Omental fat pad (tissue), 3 donors: ENCODE measurements at regions not wholly inside any gene's neighbourhood (a gene's known extent, or its start where the extent isn't known, plus 50 kb on each side); places are given as distances from the start of the nearest gene placed in this dataset.

Source experiments
- ATAC-seq: fragments of 150-250 bp; one replicate; pipeline ENCODE4 v1.9.1; 2016; ENCODE audit warnings: mild to moderate bottlenecking, moderate library complexity; ENCODE audit not compliant: low FRiP score
- DNase-seq: peaks from one replicate; pipeline ENCODE4 v3.0.0-alpha.2; 2019; ENCODE audit warnings: low spot score
- CTCF ChIP-seq, 3 donors: fragments of 450-650 bp; IDR thresholded peaks; one replicate each; pipeline ENCODE4 v1.5.1; 2016 to 2017; ENCODE audit warnings: antibody characterized with exemption in 3 of 3, mild to moderate bottlenecking in 3 of 3, moderate library complexity in 2 of 3

- no peak for ATAC-seq
- no peak for TF ChIP-seq CTCF (IDR thresholded peaks at IDR 0.05)
Measured at GRCh38 chr3:25962255-25962654, 172.4 kb downstream of the OXSM start.

GRCh38 chr3:25964141-25964540 is 174.3 kb downstream of the OXSM start:
- ATAC-seq (no peak), DNase-seq (no peak)
- TF ChIP-seq CTCF (IDR thresholded peaks at IDR 0.05): no peak

More at GRCh38 chr3:25962255-25962654, 172.4 kb downstream of the OXSM start:
- no peak for DNase-seq

- ATAC-seq (no peak), DNase-seq (no peak)
- TF ChIP-seq CTCF (IDR thresholded peaks at IDR 0.05): no peak
Measured at GRCh38 chr3:25967385-25967784, 177.5 kb downstream of the OXSM start.

GRCh38 chr3:25971736-25972135 is 181.8 kb downstream of the OXSM start:
- ATAC-seq (no peak), DNase-seq (no peak)
- no peak for TF ChIP-seq CTCF (IDR thresholded peaks at IDR 0.05)

- ATAC-seq (no peak), DNase-seq (no peak)
- TF ChIP-seq CTCF (IDR thresholded peaks at IDR 0.05): no peak
Measured at GRCh38 chr3:25973122-25973521, 183.2 kb downstream of the OXSM start.

GRCh38 chr3:25982756-25983155 is 192.9 kb downstream of the OXSM start:
- no peak for TF ChIP-seq CTCF (IDR thresholded peaks at IDR 0.05)
- ATAC-seq (no peak), DNase-seq (no peak)

- DNase-seq (no peak), ATAC-seq (no peak)
- no peak for TF ChIP-seq CTCF (IDR thresholded peaks at IDR 0.05)
Measured at GRCh38 chr3:25985621-25986020, 195.7 kb downstream of the OXSM start.
